Astrocyte (in vitro differentiated cells and primary cell): ENCODE measurements at regions not wholly inside any gene's neighbourhood (a gene's known extent, or its start where the extent isn't known, plus 50 kb on each side); places are given as distances from the start of the nearest gene placed in this dataset.
"Not testable (repeated sequence)": the region's sequence is repeated elsewhere in the genome, so short reads cannot be mapped to it uniquely, and the experiment has no call there.

Experiments
- DNase-seq: peaks from one replicate; pipeline ENCODE4 v3.0.0-alpha.2; 2010; ENCODE audit warnings: low read depth
- FAIRE-seq: peaks from 2 replicates; lab custom pipeline; 2011; peaks lifted over from hg19 to GRCh38; lab: Jason Lieb, UNC
- H2AFZ ChIP-seq: 2 replicates; pipeline ENCODE4 v1.6.0; 2012; ENCODE audit warnings: low read depth, low read length, inconsistent platforms
- H3K27ac ChIP-seq: 2 replicates; pipeline ENCODE4 v1.5.1; 2011; ENCODE audit warnings: low read depth, low read length, inconsistent platforms
- H3K27me3 ChIP-seq: 2 replicates; pipeline ENCODE4 v1.6.0; 2011; ENCODE audit warnings: low read length, inconsistent platforms; ENCODE audit not compliant: insufficient read depth
- H3K36me3 ChIP-seq: 2 replicates; pipeline ENCODE4 v1.5.1; 2011; ENCODE audit warnings: low read length, inconsistent platforms; ENCODE audit not compliant: insufficient read depth
- H3K4me1 ChIP-seq: 2 replicates; pipeline ENCODE4 v1.5.1; 2011; ENCODE audit warnings: low read length, inconsistent platforms; ENCODE audit not compliant: insufficient read depth
- H3K4me2 ChIP-seq: 2 replicates; pipeline ENCODE4 v1.6.0; 2012; ENCODE audit warnings: low read length, inconsistent platforms
- H3K4me3 ChIP-seq: 2 replicates; pipeline ENCODE4 v1.5.1; 2011; ENCODE audit warnings: low read depth, mild to moderate bottlenecking, low read length, inconsistent platforms; ENCODE audit not compliant: insufficient read depth
- H3K79me2 ChIP-seq: 2 replicates; pipeline ENCODE4 v1.6.0; 2012; ENCODE audit warnings: mild to moderate bottlenecking, low read length, inconsistent platforms; ENCODE audit not compliant: insufficient read depth
- H3K9ac ChIP-seq: 2 replicates; pipeline ENCODE4 v1.6.0; 2012; ENCODE audit warnings: mild to moderate bottlenecking, low read length, inconsistent platforms
- H3K9me3 ChIP-seq: 2 replicates; pipeline ENCODE4 v1.5.1; 2012; ENCODE audit warnings: low read depth, mild to moderate bottlenecking, low read length, inconsistent platforms; ENCODE audit not compliant: insufficient read depth
- H4K20me1 ChIP-seq: 2 replicates; pipeline ENCODE4 v1.6.0; 2012; ENCODE audit warnings: low read length, inconsistent platforms; ENCODE audit not compliant: insufficient read depth
- H3K27ac Mint-ChIP-seq: one replicate; pipeline ENCODE4 v1.8.0; 2021; ENCODE audit warnings: mild to moderate bottlenecking, mixed read lengths; ENCODE audit not compliant: unreplicated experiment
- H3K27me3 Mint-ChIP-seq: one replicate; pipeline ENCODE4 v1.8.0; 2021; ENCODE audit warnings: low read depth, mixed read lengths; ENCODE audit not compliant: unreplicated experiment
- H3K36me3 Mint-ChIP-seq: one replicate; pipeline ENCODE4 v1.8.0; 2021; ENCODE audit warnings: low read depth, mixed read lengths; ENCODE audit not compliant: unreplicated experiment
- H3K4me1 Mint-ChIP-seq: one replicate; pipeline ENCODE4 v1.8.0; 2021; ENCODE audit warnings: low read depth, mixed read lengths; ENCODE audit not compliant: unreplicated experiment
- H3K4me3 Mint-ChIP-seq: one replicate; pipeline ENCODE4 v1.8.0; 2021; ENCODE audit warnings: mild to moderate bottlenecking, moderate library complexity, mixed read lengths; ENCODE audit not compliant: unreplicated experiment
- H3K9me3 Mint-ChIP-seq: one replicate; pipeline ENCODE4 v1.8.0; 2021; ENCODE audit warnings: mild to moderate bottlenecking, mixed read lengths; ENCODE audit not compliant: unreplicated experiment
- CTCF ChIP-seq: IDR thresholded peaks from 2 replicates; pipeline ENCODE4 v1.5.1; 2011; ENCODE audit warnings: low read depth, mild to moderate bottlenecking, inconsistent platforms, low read length, moderate library complexity; ENCODE audit not compliant: insufficient read depth
- EZH2 ChIP-seq: IDR thresholded peaks from 2 replicates; pipeline ENCODE4 v1.6.1; 2012; ENCODE audit warnings: mild to moderate bottlenecking, low read length, inconsistent platforms; ENCODE audit not compliant: insufficient read depth

DNA sequence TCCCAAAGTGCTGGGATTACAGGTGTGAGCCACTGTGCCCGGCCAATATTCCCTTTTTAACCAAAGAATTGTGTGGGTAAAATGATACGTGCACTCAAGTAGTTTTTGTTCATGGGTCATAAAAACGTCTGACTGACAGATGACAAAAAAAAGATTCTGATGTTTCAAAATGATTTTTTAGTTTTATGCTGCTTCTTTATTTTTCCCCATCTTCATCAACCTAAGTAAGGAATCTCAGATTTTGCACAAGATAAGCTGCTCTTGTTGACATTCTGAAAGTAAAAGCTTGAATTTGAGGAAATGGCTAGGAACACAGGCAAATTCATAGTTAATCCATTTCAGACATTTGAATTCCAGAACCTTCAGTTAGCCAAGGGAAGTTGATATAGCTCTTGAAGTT is 526.1 kb upstream of the NRP1 start:
- no peaks in the 10 kb centered on the region for H3K9me3 Mint-ChIP-seq
- no peak overlapping the region for H3K4me3 ChIP-seq
- H3K4me1 Mint-ChIP-seq: peaks cover 7% of the 10 kb centered on the region
- H2AFZ ChIP-seq: no peak overlapping the region
- no peak overlapping the region for H3K27ac Mint-ChIP-seq
- no peak overlapping the region for H3K4me2 ChIP-seq
- H3K79me2 ChIP-seq: no peaks in the 10 kb centered on the region
- DNase-seq (no peak), FAIRE-seq (no peak)
- no peaks in the 10 kb centered on the region for H4K20me1 ChIP-seq
- H3K36me3 Mint-ChIP-seq: no peaks in the 10 kb centered on the region
- no peaks in the 10 kb centered on the region for H3K9me3 ChIP-seq
- TF ChIP-seq EZH2 (no peak), CTCF (no peak)
- H3K9ac ChIP-seq: no peak overlapping the region
- H3K4me1 ChIP-seq: no peaks in the 10 kb centered on the region
- H3K4me3 Mint-ChIP-seq: no peak overlapping the region
- H3K36me3 ChIP-seq: no peaks in the 10 kb centered on the region
- H3K27me3 Mint-ChIP-seq: no peaks in the 10 kb centered on the region
- no peak overlapping the region for H3K27ac ChIP-seq
- H3K27me3 ChIP-seq: no peaks in the 10 kb centered on the region

- Mint-ChIP-seq H3K36me3 (no peaks in the 10 kb centered on the region), H3K4me3 (no peak overlapping the region), H3K9me3 (no peaks in the 10 kb centered on the region), H3K27me3 (no peaks in the 10 kb centered on the region), H3K27ac (no peak overlapping the region), H3K4me1 (peaks cover 7% of the 10 kb centered on the region)
- no peaks in the 10 kb centered on the region for H3K9me3 ChIP-seq
- H3K27ac ChIP-seq: no peak overlapping the region
- no peak overlapping the region for H2AFZ ChIP-seq
- no peak for DNase-seq
- H3K79me2 ChIP-seq: no peaks in the 10 kb centered on the region
- no peak overlapping the region for H3K4me3 ChIP-seq
- H3K36me3 ChIP-seq: no peaks in the 10 kb centered on the region
- TF ChIP-seq CTCF: no peak
- TF ChIP-seq EZH2: no peak
- H3K4me2 ChIP-seq: no peak overlapping the region
- no peaks in the 10 kb centered on the region for H3K27me3 ChIP-seq
- H4K20me1 ChIP-seq: no peaks in the 10 kb centered on the region
- H3K4me1 ChIP-seq: no peaks in the 10 kb centered on the region
- no peak overlapping the region for H3K9ac ChIP-seq
- FAIRE-seq: no peak
Observed at GRCh38 chr10:33859319-33860022, 525.0 kb upstream of the NRP1 start.

- Histone ChIP-seq H3K79me2 (no peaks in the 10 kb centered on the region), H3K4me1 (no peaks in the 10 kb centered on the region), H2AFZ (no peak overlapping the region), H3K4me2 (no peak overlapping the region), H3K9me3 (no peaks in the 10 kb centered on the region), H3K9ac (no peak overlapping the region), H3K4me3 (no peak overlapping the region), H3K27ac (no peak overlapping the region), H3K27me3 (no peaks in the 10 kb centered on the region), H3K36me3 (no peaks in the 10 kb centered on the region), H4K20me1 (no peaks in the 10 kb centered on the region)
- Mint-ChIP-seq H3K4me3 (no peak overlapping the region), H3K36me3 (no peaks in the 10 kb centered on the region), H3K27ac (no peak overlapping the region), H3K4me1 (peaks cover 7% of the 10 kb centered on the region), H3K27me3 (no peaks in the 10 kb centered on the region), H3K9me3 (no peaks in the 10 kb centered on the region)
- no peak for FAIRE-seq
- TF ChIP-seq EZH2: no peak
- TF ChIP-seq CTCF: no peak
- DNase-seq: no peak
Observed at GRCh38 chr10:33858326-33858725, 523.9 kb upstream of the NRP1 start.

DNA sequence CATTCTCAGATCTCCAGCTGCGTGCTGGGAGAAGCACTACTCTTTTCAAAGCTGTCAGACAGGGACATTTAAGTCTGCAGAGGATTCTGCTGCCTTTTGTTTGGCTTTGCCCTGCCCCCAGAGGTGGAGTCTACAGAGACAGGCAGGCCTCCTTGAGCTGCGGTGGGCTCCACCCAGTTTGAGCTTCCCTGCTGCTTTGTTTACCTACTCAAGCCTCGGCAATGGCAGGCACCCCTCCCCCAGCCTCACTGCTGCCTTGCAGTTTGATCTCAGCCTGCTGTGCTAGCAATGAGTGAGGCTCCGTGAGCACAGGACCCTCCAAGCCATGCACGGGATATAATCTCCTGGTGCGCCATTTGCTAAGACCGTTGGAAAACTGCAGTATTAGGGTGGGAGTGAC is 518.8 kb upstream of the NRP1 start:
- not testable (repeated sequence) for H3K4me2 ChIP-seq, H3K4me3 Mint-ChIP-seq, H3K36me3 ChIP-seq, H3K27ac ChIP-seq, H3K4me1 Mint-ChIP-seq, H3K27ac Mint-ChIP-seq, H3K79me2 ChIP-seq, FAIRE-seq, H3K4me1 ChIP-seq, H3K36me3 Mint-ChIP-seq, H3K27me3 ChIP-seq, H3K4me3 ChIP-seq, H2AFZ ChIP-seq, DNase-seq, H3K27me3 Mint-ChIP-seq, H3K9ac ChIP-seq, H4K20me1 ChIP-seq, H3K9me3 ChIP-seq
- H3K9me3 Mint-ChIP-seq: peaks cover 20% of the 10 kb centered on the region
